ENCODE measurements at regions not wholly inside any gene's neighbourhood (a gene's known extent, or its start where the extent isn't known, plus 50 kb on each side); places are given as distances from the start of the nearest gene placed in this dataset.

- Histone ChIP-seq H3K36me3 (replicated peaks) (no peaks in the 10 kb centered on the region), H3K27ac (peak overlapping the region; percentile 67), H3K4me3 (ENCODE audit: low read depth, low read length) (no peak overlapping the region), H3K27me3 (replicated peaks) (no peaks in the 10 kb centered on the region)
- TF ChIP-seq, protein P1, sequence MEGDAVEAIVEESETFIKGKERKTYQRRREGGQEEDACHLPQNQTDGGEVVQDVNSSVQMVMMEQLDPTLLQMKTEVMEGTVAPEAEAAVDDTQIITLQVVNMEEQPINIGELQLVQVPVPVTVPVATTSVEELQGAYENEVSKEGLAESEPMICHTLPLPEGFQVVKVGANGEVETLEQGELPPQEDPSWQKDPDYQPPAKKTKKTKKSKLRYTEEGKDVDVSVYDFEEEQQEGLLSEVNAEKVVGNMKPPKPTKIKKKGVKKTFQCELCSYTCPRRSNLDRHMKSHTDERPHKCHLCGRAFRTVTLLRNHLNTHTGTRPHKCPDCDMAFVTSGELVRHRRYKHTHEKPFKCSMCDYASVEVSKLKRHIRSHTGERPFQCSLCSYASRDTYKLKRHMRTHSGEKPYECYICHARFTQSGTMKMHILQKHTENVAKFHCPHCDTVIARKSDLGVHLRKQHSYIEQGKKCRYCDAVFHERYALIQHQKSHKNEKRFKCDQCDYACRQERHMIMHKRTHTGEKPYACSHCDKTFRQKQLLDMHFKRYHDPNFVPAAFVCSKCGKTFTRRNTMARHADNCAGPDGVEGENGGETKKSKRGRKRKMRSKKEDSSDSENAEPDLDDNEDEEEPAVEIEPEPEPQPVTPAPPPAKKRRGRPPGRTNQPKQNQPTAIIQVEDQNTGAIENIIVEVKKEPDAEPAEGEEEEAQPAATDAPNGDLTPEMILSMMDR (IDR thresholded peaks at IDR 0.05; ENCODE audit: low read depth, low read length, missing control alignments), result no peak
- no peak for DNase-seq
- in situ Hi-C loops (cut with HindIII; ENCODE audit: low pct_ligation_motif_present, low sequenced_read_pairs), result no loop called here
These were observed 115.2 kb downstream of the CEBPB start for GRCh38 chr20:50305636-50306477.

GRCh38 chr20:50306478-50307423 is 116.1 kb downstream of the CEBPB start:
- Histone ChIP-seq H3K4me3 (ENCODE audit: low read depth, low read length) (no peak overlapping the region), H3K36me3 (replicated peaks) (no peaks in the 10 kb centered on the region), H3K27me3 (replicated peaks) (no peaks in the 10 kb centered on the region), H3K27ac (no peak overlapping the region)
- TF ChIP-seq, protein P1 (IDR thresholded peaks at IDR 0.05; ENCODE audit: low read depth, low read length, missing control alignments), result no peak
- in situ Hi-C loops (cut with HindIII; ENCODE audit: low pct_ligation_motif_present, low sequenced_read_pairs), result no loop called here
- no peak for DNase-seq

GRCh38 chr20:50308166-50308512 is 117.5 kb downstream of the CEBPB start:
- DNase-seq, result no peak
- no peaks in the 10 kb centered on the region for H3K36me3 ChIP-seq (replicated peaks)
- TF ChIP-seq, protein P1 (IDR thresholded peaks at IDR 0.05; ENCODE audit: low read depth, low read length, missing control alignments), result no peak
- in situ Hi-C loops (cut with HindIII; ENCODE audit: low pct_ligation_motif_present, low sequenced_read_pairs), result no loop called here
- peak overlapping the region; percentile 72 for H3K27ac ChIP-seq
- no peak overlapping the region for H3K4me3 ChIP-seq (ENCODE audit: low read depth, low read length)
- no peaks in the 10 kb centered on the region for H3K27me3 ChIP-seq (replicated peaks)

GRCh38 chr20:50308513-50309279 is 118.1 kb downstream of the CEBPB start:
- Histone ChIP-seq H3K36me3 (replicated peaks) (no peaks in the 10 kb centered on the region), H3K4me3 (ENCODE audit: low read depth, low read length) (peak overlapping the region; percentile 20), H3K27ac (peak overlapping the region; percentile 78), H3K27me3 (replicated peaks) (no peaks in the 10 kb centered on the region)
- TF ChIP-seq, protein P1 (IDR thresholded peaks at IDR 0.05; ENCODE audit: low read depth, low read length, missing control alignments), result peak; percentile 40
- in situ Hi-C loops (cut with HindIII; ENCODE audit: low pct_ligation_motif_present, low sequenced_read_pairs), result no loop called here
- peak; percentile 93 for DNase-seq

DNA sequence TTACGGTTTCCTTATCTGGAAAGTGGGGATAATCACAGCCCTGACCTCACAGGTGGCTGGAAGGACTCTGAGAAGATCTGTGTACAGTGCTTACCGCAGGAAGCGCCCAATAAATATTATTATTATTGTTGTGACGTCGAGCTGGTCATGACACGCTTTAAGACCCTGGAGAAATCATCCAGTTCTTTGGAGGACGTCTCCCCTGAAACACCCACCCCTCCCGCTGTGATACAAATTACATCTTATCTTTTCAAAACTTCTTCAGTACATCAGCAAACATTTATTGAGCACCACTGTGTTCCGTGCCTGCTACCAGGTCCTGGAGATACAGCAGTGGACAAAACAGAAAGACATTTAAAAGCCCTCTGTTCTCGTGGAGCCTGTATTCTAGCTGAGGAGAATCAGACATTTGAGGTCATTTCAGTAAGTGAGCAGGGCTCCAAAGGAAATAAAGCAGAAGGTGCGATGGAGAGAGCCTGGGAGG is 118.7 kb downstream of the CEBPB start:
- Histone ChIP-seq H3K27ac (peak overlapping the region; percentile 78), H3K4me3 (ENCODE audit: low read depth, low read length) (no peak overlapping the region), H3K27me3 (replicated peaks) (no peaks in the 10 kb centered on the region), H3K36me3 (replicated peaks) (no peaks in the 10 kb centered on the region)
- DNase-seq, result peak; percentile 65
- TF ChIP-seq, protein P1 (IDR thresholded peaks at IDR 0.05; ENCODE audit: low read depth, low read length, missing control alignments), result no peak
- in situ Hi-C loops (cut with HindIII; ENCODE audit: low pct_ligation_motif_present, low sequenced_read_pairs), result no loop called here
